H9 (cell line): ENCODE measurements at regions not wholly inside any gene's neighbourhood (a gene's known extent, or its start where the extent isn't known, plus 50 kb on each side); places are given as distances from the start of the nearest gene placed in this dataset.

Source experiments
- DNase-seq: peaks from one replicate; pipeline ENCODE4 v3.0.0-alpha.2; 2017
- H2AFZ ChIP-seq: one replicate; pipeline ENCODE4 v1.6.1; 2013; ENCODE audit warnings: mild to moderate bottlenecking, low read length, control low read depth, moderate library complexity
- H2AK5ac ChIP-seq: 2 replicates; pipeline ENCODE4 v1.6.1; 2013; ENCODE audit warnings: low read length, control low read depth, mixed read lengths; ENCODE audit not compliant: insufficient read length
- H2BK120ac ChIP-seq: one replicate; pipeline ENCODE4 v1.6.1; 2013; ENCODE audit warnings: low read depth, mild to moderate bottlenecking, low read length, control low read depth, inconsistent platforms; ENCODE audit not compliant: poor library complexity, severe bottlenecking
- H2BK12ac ChIP-seq: 2 replicates; pipeline ENCODE4 v1.6.1; 2013; ENCODE audit warnings: low read length, control low read depth, mixed read lengths, low read depth; ENCODE audit not compliant: insufficient read length
- H2BK15ac ChIP-seq: 2 replicates; pipeline ENCODE4 v1.6.1; 2013; ENCODE audit warnings: low read depth, low read length, control low read depth
- H2BK20ac ChIP-seq: one replicate; pipeline ENCODE4 v1.6.1; 2013; ENCODE audit warnings: low read depth, mild to moderate bottlenecking, low read length, control low read depth, inconsistent platforms; ENCODE audit not compliant: poor library complexity, severe bottlenecking
- H2BK5ac ChIP-seq: 2 replicates; pipeline ENCODE4 v1.6.1; 2013; ENCODE audit warnings: low read length, control low read depth, mixed read lengths; ENCODE audit not compliant: insufficient read length
- H3K14ac ChIP-seq: 2 replicates; pipeline ENCODE4 v1.6.1; 2013; ENCODE audit warnings: low read length, control low read depth; ENCODE audit not compliant: insufficient read depth
- H3K18ac ChIP-seq: 2 replicates; pipeline ENCODE4 v1.6.1; 2013; ENCODE audit warnings: low read depth, mild to moderate bottlenecking, mixed read lengths, low read length, control low read depth; ENCODE audit not compliant: insufficient read length
- H3K23ac ChIP-seq: 2 replicates; pipeline ENCODE4 v1.6.1; 2013; ENCODE audit warnings: low read length, control low read depth, mixed read lengths, low read depth; ENCODE audit not compliant: insufficient read length
- H3K23me2 ChIP-seq: 2 replicates; pipeline ENCODE4 v1.6.1; 2013; ENCODE audit warnings: low read depth, mild to moderate bottlenecking, mixed read lengths, low read length, control low read depth; ENCODE audit not compliant: insufficient read length, poor library complexity, severe bottlenecking
- H3K27ac ChIP-seq: 2 replicates; pipeline ENCODE4 v1.5.1; 2013; ENCODE audit warnings: low read length, control low read depth, mixed read lengths, low read depth; ENCODE audit not compliant: insufficient read length
- H3K27me3 ChIP-seq: 2 replicates; pipeline ENCODE4 v1.6.1; 2013; ENCODE audit warnings: low read length, control low read depth, inconsistent platforms; ENCODE audit not compliant: insufficient read depth
- H3K4ac ChIP-seq: 2 replicates; pipeline ENCODE4 v1.6.1; 2013; ENCODE audit warnings: low read depth, mild to moderate bottlenecking, control low read depth, inconsistent platforms, low read length, moderate library complexity
- H3K4me1 ChIP-seq: 2 replicates; pipeline ENCODE4 v1.6.1; 2013; ENCODE audit warnings: low read length, control low read depth, inconsistent platforms; ENCODE audit not compliant: insufficient read depth
- H3K4me2 ChIP-seq: 2 replicates; pipeline ENCODE4 v1.6.1; 2013; ENCODE audit warnings: low read length, control low read depth, mixed read lengths; ENCODE audit not compliant: insufficient read length, insufficient read depth
- H3K56ac ChIP-seq: 2 replicates; pipeline ENCODE4 v1.6.1; 2013; ENCODE audit warnings: low read depth, mild to moderate bottlenecking, mixed read lengths, low read length, control low read depth; ENCODE audit not compliant: insufficient read length
- H3K79me1 ChIP-seq: 2 replicates; pipeline ENCODE4 v1.6.1; 2013; ENCODE audit warnings: low read depth, mild to moderate bottlenecking, moderate library complexity, low read length, control low read depth, inconsistent platforms; ENCODE audit not compliant: insufficient read depth, poor library complexity, severe bottlenecking
- H3K79me2 ChIP-seq: 2 replicates; pipeline ENCODE4 v1.6.1; 2013; ENCODE audit warnings: low read length, control low read depth, inconsistent platforms; ENCODE audit not compliant: insufficient read depth
- H3K9ac ChIP-seq: 2 replicates; pipeline ENCODE4 v1.6.1; 2013; ENCODE audit warnings: low read length, control low read depth, mixed read lengths; ENCODE audit not compliant: insufficient read length; ENCODE audit errors: extremely low read depth
- H3K9me3 ChIP-seq: one replicate; pipeline ENCODE4 v1.6.1; 2013; ENCODE audit warnings: low read depth, low read length, inconsistent platforms; ENCODE audit not compliant: control insufficient read depth
- H3T11ph ChIP-seq: one replicate; pipeline ENCODE4 v1.6.1; 2013; ENCODE audit warnings: mild to moderate bottlenecking, low read length, control low read depth, inconsistent platforms
- H4K20me1 ChIP-seq: one replicate; pipeline ENCODE4 v1.6.1; 2013; ENCODE audit not compliant: control insufficient read depth, insufficient read length, insufficient read depth
- H4K5ac ChIP-seq: 2 replicates; pipeline ENCODE4 v1.6.1; 2013; ENCODE audit warnings: low read depth, mild to moderate bottlenecking, mixed read lengths, low read length, control low read depth; ENCODE audit not compliant: insufficient read length
- H4K8ac ChIP-seq: replicated peaks from 2 replicates; pipeline ENCODE4 v1.6.1; 2013; ENCODE audit warnings: low read length, control low read depth, mixed read lengths, low read depth; ENCODE audit not compliant: insufficient read length
- H4K91ac ChIP-seq: 2 replicates; pipeline ENCODE4 v1.6.1; 2013; ENCODE audit warnings: low read depth, mild to moderate bottlenecking, moderate library complexity, mixed read lengths, low read length, control low read depth; ENCODE audit not compliant: insufficient read length
- H3K27ac Mint-ChIP-seq, 3 experiments: 2 replicates in 2 of 3; 3 replicates in 1 of 3; pipeline ENCODE4 v1.8.0; 2020 to 2021; ENCODE audit warnings: mixed read lengths in 3 of 3, mild to moderate bottlenecking in 1 of 3, moderate library complexity in 1 of 3
- H3K27me3 Mint-ChIP-seq: 2 replicates; pipeline ENCODE4 v1.8.0; 2021; ENCODE audit warnings: low read depth, mild to moderate bottlenecking, moderate library complexity, mixed read lengths
- H3K36me3 Mint-ChIP-seq, 3 experiments: 2 replicates in 2 of 3; 3 replicates in 1 of 3; pipeline ENCODE4 v1.8.0; 2020 to 2021; ENCODE audit warnings: low read depth in 3 of 3, mixed read lengths in 3 of 3; ENCODE audit not compliant: insufficient read depth in 1 of 3
- H3K4me1 Mint-ChIP-seq, 2 experiments: 2 replicates each; pipeline ENCODE4 v1.8.0; 2020; ENCODE audit warnings: mixed read lengths in 2 of 2
- H3K4me3 Mint-ChIP-seq, 2 experiments: 2 replicates in 1 of 2; 3 replicates in 1 of 2; pipeline ENCODE4 v1.8.0; 2020 to 2021; ENCODE audit warnings: mild to moderate bottlenecking in 2 of 2, mixed read lengths in 2 of 2, moderate library complexity in 1 of 2
- H3K9me3 Mint-ChIP-seq, 2 experiments: 2 replicates in 1 of 2; 3 replicates in 1 of 2; pipeline ENCODE4 v1.8.0; 2020; ENCODE audit warnings: mild to moderate bottlenecking in 2 of 2, mixed read lengths in 2 of 2, moderate library complexity in 1 of 2
- WGBS: extraction: QIAGEN DNeasy Blood & Tissue Kit; methylation state at CpG from one replicate; pipeline ENCODE4 v1.1.7; 2013; ENCODE audit warnings: missing lambda C conversion rate, low lambda C conversion rate, mixed read lengths; ENCODE audit not compliant: insufficient read length; ENCODE audit errors: extremely low coverage; 5-methylcytosine and 5-hydroxymethylcytosine counted together
- TF ChIP-seq, protein P1 (sequence below): fragments of 200-600 bp; sonication (generic); conservative IDR thresholded peaks from 3 replicates; pipeline ENCODE4 v1.8.0; 2021; ENCODE audit warnings: antibody characterized with exemption, mild to moderate bottlenecking

GRCh38 chr14:42469637-42470426 lies 863.2 kb downstream of the LRFN5 start:
- no peak overlapping the region for H3K23ac ChIP-seq
- H3K4me2 ChIP-seq: no peak overlapping the region
- no peak overlapping the region for H3K4me3 Mint-ChIP-seq
- no peak overlapping the region for H3K4ac ChIP-seq
- no peak overlapping the region for H2BK5ac ChIP-seq
- H3K4me1 Mint-ChIP-seq: peaks cover 9 to 14% of the 10 kb centered on the region in 2 experiments
- TF ChIP-seq, protein P1, sequence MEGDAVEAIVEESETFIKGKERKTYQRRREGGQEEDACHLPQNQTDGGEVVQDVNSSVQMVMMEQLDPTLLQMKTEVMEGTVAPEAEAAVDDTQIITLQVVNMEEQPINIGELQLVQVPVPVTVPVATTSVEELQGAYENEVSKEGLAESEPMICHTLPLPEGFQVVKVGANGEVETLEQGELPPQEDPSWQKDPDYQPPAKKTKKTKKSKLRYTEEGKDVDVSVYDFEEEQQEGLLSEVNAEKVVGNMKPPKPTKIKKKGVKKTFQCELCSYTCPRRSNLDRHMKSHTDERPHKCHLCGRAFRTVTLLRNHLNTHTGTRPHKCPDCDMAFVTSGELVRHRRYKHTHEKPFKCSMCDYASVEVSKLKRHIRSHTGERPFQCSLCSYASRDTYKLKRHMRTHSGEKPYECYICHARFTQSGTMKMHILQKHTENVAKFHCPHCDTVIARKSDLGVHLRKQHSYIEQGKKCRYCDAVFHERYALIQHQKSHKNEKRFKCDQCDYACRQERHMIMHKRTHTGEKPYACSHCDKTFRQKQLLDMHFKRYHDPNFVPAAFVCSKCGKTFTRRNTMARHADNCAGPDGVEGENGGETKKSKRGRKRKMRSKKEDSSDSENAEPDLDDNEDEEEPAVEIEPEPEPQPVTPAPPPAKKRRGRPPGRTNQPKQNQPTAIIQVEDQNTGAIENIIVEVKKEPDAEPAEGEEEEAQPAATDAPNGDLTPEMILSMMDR: no peak
- H3K27me3 ChIP-seq: no peaks in the 10 kb centered on the region
- H4K5ac ChIP-seq: no peak overlapping the region
- no peak for DNase-seq
- H3K27ac ChIP-seq: no peak overlapping the region
- H2BK120ac ChIP-seq: no peak overlapping the region
- H2BK12ac ChIP-seq: no peak overlapping the region
- no peak overlapping the region for H3T11ph ChIP-seq
- peaks cover 0 to 10% (median 8%) of the 10 kb centered on the region in 3 experiments; a peak in 5 of 7 replicates for H3K36me3 Mint-ChIP-seq
- H3K4me1 ChIP-seq: no peaks in the 10 kb centered on the region
- no peak overlapping the region for H2BK20ac ChIP-seq
- H4K8ac ChIP-seq: no peak overlapping the region
- H4K91ac ChIP-seq: no peak overlapping the region
- H3K9me3 ChIP-seq: no peaks in the 10 kb centered on the region
- H4K20me1 ChIP-seq: no peaks in the 10 kb centered on the region
- H3K79me2 ChIP-seq: no peaks in the 10 kb centered on the region
- no peaks in the 10 kb centered on the region for H3K23me2 ChIP-seq
- no peak overlapping the region for H2AFZ ChIP-seq
- H3K79me1 ChIP-seq: no peaks in the 10 kb centered on the region
- no CpG with 5 or more reads among the region's 6 CpGs for WGBS
- H3K9ac ChIP-seq: no peak overlapping the region
- H3K18ac ChIP-seq: no peak overlapping the region
- no peak overlapping the region for H3K27ac Mint-ChIP-seq
- no peak overlapping the region for H2AK5ac ChIP-seq
- H3K14ac ChIP-seq: no peak overlapping the region
- no peak overlapping the region for H3K56ac ChIP-seq
- H3K9me3 Mint-ChIP-seq: peaks cover 0 to 3% of the 10 kb centered on the region in 2 experiments; a peak in 2 of 5 replicates
- no peak overlapping the region for H2BK15ac ChIP-seq
- no peaks in the 10 kb centered on the region for H3K27me3 Mint-ChIP-seq
